ENCODE measurements at regions not wholly inside any gene's neighbourhood (a gene's known extent, or its start where the extent isn't known, plus 50 kb on each side); places are given as distances from the start of the nearest gene placed in this dataset.
"Not testable (repeated sequence)": the region's sequence is repeated elsewhere in the genome, so short reads cannot be mapped to it uniquely, and the experiment has no call there.

DNA sequence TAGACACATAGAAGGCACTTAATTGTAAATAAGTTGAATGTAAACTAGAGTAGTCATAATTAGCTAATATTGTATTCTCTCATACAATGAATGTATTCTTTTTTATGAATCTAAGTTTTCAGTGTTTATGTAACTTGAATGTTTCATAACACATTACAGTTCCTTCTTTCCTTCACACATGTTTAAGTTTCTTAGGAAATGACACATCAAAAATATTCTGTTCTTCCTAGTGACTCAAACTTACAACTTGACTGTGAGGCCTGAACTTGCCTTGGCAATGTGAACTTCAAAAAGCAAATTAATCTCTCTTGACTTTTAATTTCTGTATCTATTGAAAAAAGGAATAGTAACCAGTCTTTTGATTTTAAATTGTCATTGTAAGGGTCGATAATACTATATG, 700.1 kb downstream of the KCNT2 start:
- DNase-seq = no peak

- DNase-seq = no peak
These were observed 705.0 kb downstream of the KCNT2 start for GRCh38 chr1:195903203-195903602.

- DNase-seq = no peak
These were observed 705.5 kb downstream of the KCNT2 start for GRCh38 chr1:195902779-195903178.

DNA sequence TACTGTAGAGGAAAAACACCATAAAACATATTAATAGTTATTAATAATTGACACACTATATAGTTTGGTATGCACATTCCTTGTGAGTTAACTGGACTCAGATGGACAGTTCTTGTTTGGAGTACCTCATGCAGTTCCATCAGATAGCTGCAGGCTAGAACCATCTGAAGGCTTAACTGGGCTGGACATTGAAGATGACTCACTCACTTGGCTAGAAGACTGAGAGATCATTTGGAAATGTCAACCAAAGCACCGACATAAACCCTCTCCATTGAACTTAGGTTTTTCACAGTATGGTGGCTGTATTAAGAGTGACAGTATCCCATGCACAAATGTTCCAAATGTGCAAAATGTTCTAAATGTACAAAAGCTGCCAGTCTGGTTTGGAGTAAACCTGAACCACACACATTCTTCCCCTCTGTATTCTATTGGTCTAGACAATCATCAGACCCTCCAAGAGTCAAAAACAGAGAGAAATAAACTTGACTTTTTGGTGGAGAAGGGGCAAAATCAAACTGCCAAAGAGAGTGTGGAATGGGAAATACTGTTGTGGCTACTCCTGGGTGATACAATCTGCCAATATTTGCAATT, 708.4 kb downstream of the KCNT2 start:
- peak; percentile 8 for DNase-seq

- DNase-seq = no peak
These were observed 709.3 kb downstream of the KCNT2 start for GRCh38 chr1:195898924-195899323.

DNA sequence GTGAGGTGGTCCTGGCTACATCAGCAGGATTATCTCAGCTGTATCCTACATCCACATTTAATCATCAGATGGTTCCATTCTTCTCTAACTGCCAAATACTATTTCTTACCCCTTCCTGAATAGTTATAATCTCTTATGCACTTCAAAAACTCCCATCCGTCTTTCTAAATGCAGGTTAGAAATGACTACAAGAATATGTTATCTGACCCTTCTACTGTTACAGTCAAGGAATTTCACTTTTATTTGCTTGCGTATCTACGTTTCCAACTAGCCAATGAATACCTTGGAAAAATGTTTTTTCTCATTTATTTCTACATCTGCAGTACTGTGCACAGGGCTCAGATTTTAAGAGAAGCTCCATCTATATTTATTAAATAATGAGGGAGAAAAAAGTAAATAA, 709.9 kb downstream of the KCNT2 start:
- DNase-seq = no peak

DNA sequence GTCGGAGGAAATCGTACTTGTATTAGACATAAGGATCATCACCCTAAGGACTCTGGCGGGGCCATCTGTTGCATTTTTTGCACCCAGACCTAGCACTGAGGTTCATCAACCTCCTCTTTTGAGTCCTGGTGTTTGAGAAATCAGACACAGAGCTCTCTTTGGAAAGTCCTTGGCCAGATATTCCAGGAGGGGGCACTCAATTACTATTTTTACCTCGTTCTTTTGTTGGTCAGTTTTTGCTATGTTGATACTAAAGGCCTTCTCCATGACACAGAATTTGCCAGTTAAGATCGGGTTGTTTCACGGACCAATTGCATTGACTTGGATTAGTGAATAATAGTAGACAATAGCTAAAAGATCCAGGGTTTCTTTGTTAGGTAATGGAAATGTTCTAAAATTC, 711.2 kb downstream of the KCNT2 start:
- no peak for DNase-seq

DNA sequence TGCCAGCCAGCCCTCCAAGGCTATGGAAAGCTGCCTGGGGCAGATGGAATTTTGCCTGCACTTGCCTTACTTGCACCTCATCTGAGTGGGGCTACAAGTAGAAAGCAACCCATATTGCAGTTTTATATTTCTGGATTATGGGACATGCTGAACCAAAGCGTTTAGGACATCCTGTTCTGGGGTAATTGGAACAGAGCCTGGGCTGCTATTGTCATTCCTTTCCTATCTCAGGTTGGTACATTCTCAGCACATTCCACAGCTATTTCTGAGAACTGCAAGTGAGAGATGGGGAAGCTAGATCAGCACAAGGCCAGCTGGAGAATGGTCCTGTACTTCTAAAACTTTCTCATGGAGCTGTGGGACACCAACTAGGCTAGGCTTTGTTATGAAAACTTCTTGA, 713.8 kb downstream of the KCNT2 start:
- no peak for DNase-seq

DNA sequence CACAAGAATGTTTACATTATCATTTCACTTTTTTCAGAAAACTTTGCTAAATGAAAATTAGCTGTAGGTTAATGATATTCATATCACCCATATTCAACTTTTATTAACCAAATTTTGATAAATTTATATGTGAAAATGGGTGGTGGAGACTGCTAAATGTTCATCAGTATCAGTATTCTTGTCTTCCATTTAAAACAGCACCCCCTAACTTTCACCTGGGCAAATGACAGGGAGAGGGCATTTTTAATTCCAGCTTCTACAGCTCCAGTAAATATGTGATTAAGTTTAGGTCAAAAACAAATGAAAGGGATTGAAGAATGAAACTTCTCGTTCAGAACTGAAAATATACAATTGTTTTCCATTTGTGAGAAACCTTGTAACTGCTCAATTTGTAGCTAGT, 722.2 kb downstream of the KCNT2 start:
- no peak for DNase-seq

DNA sequence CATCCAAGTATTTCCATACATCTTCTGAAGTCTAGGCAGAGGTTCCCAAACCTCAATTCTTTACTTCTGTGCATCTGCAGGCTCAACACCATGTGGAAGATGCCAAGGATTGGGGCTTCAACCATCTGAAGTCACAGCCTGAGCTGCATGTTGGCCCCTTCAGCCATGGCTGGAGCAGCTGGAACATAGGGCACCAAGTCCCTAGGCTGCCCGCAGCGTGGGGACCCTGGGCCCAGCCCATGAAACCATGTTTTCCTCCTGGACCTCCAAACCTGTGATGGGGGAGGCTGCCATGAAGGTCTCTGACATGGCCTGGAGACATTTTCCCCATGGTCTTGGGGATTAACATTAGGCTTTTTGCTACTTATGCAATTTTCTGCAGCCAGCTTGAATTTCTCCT, 729.8 kb downstream of the KCNT2 start:
- no peak for DNase-seq

GRCh38 chr1:195876792-195877191, 731.4 kb downstream of the KCNT2 start:
- DNase-seq = no peak

GRCh38 chr1:195872376-195872775, 735.9 kb downstream of the KCNT2 start:
- no peak for DNase-seq

DNA sequence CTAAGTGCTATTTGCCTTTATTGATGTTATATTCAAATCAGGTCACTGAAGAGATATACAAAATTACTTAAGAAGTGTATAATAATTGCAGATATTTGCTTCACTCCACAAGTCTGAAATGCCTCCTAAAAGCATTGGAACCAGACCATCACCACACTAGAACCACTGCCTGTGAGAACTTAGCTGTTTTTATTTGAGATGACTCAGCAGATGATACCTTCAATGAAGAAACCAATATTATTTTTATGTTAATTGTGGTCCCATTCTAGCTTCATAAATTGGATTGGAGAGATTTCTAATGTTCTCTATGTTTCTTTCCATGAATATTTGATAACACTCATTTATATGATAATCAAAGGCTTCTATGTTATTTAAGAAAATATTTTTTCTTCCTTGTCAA, 740.6 kb downstream of the KCNT2 start:
- DNase-seq = no peak

GRCh38 chr1:195866781-195867222, 741.4 kb downstream of the KCNT2 start:
- DNase-seq = no peak

- no peak for DNase-seq
These were observed 742.0 kb downstream of the KCNT2 start for GRCh38 chr1:195866091-195866780.

DNA sequence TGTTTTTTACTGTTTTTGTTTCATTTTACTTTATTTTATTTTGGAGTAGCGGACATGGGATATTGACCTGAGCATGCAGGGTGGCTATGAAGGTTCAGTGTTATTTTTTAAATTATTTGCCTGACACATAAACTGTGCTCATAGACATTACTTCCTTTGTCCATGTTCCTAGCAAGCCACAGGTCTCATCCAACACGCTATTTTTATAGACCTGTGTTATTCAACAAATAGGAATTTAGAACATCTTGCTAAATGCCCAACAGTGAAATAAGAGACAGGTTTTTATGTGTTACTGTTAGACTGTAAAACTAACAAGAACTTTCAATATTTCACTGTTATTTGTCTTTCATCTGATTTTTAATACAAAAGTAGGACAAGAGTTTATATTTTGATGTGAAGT, 756.4 kb downstream of the KCNT2 start:
- no peak for DNase-seq

GRCh38 chr1:195851016-195851601, 757.1 kb downstream of the KCNT2 start:
- DNase-seq = no peak

DNA sequence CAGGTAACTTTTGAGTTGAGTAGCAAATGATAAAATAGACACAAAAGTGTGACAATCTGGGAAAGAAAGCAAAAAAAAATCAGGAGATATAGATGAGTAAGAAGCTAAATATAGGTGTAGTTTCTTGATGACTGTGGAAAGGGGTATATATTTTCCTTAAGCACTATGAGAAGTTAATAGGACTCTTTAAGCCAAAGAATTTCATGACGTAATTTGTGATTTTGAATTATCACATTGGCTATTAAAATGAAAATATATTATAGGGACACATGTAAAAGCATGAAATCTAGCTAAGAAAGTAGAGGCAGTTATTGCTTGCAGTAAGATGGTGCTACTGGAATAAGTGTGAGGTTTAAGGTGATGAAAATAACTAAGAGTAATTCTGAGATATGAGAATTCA, 759.1 kb downstream of the KCNT2 start:
- no peak for DNase-seq

GRCh38 chr1:195847957-195848875, 760.0 kb downstream of the KCNT2 start:
- not testable (repeated sequence) for DNase-seq

- DNase-seq = no peak
These were observed 776.5 kb downstream of the KCNT2 start for GRCh38 chr1:195831789-195832188.

- no peak for DNase-seq
These were observed 779.9 kb downstream of the KCNT2 start for GRCh38 chr1:195828325-195828724.

- DNase-seq = no peak
These were observed 787.3 kb downstream of the KCNT2 start for GRCh38 chr1:195820925-195821324.

- DNase-seq = no peak
These were observed 802.2 kb downstream of the KCNT2 start for GRCh38 chr1:195806060-195806459.

Measured in T1000 (cell line).